Activated CD8-positive, alpha-beta memory T cell treated with anti-CD3 and anti-CD28 coated beads, Interleukin-2, amount 10 ng/mL, durations not matched to agents 7 days and 5 days (primary cell): ENCODE measurements at regions not wholly inside any gene's neighbourhood (a gene's known extent, or its start where the extent isn't known, plus 50 kb on each side); places are given as distances from the start of the nearest gene placed in this dataset.
"Not testable (repeated sequence)": the region's sequence is repeated elsewhere in the genome, so short reads cannot be mapped to it uniquely, and the experiment has no call there.

Source experiments
- ATAC-seq: fragments of 150-1000 bp; cut with Tn5 transposase; one replicate; pipeline ENCODE4 v1.10.0; 2021; ENCODE audit warnings: moderate library complexity
- CTCF ChIA-PET: fragments of 350-600 bp; sonication (Branson Sonifier 250); formaldehyde crosslinking; loops from one replicate; lab custom pipeline; 2021; ENCODE audit warnings: antibody characterized with exemption; lab: Charles Lee
- DNase-seq: peaks from one replicate; pipeline ENCODE4 v3.0.0-alpha.2; 2020
- H3K27ac Mint-ChIP-seq: one replicate; pipeline ENCODE4 v1.8.0; 2021; ENCODE audit warnings: mild to moderate bottlenecking, mixed read lengths
- H3K27me3 Mint-ChIP-seq: one replicate; pipeline ENCODE4 v1.8.0; 2021; ENCODE audit warnings: mixed read lengths
- H3K36me3 Mint-ChIP-seq: one replicate; pipeline ENCODE4 v1.8.0; 2021; ENCODE audit warnings: mild to moderate bottlenecking, mixed read lengths
- H3K4me1 Mint-ChIP-seq: one replicate; pipeline ENCODE4 v1.8.0; 2021; ENCODE audit warnings: mixed read lengths
- H3K4me3 Mint-ChIP-seq: one replicate; pipeline ENCODE4 v1.8.0; 2021; ENCODE audit warnings: mild to moderate bottlenecking, moderate library complexity, mixed read lengths
- H3K9me3 Mint-ChIP-seq: one replicate; pipeline ENCODE4 v1.8.0; 2022; ENCODE audit warnings: low read depth, mixed read lengths

DNA sequence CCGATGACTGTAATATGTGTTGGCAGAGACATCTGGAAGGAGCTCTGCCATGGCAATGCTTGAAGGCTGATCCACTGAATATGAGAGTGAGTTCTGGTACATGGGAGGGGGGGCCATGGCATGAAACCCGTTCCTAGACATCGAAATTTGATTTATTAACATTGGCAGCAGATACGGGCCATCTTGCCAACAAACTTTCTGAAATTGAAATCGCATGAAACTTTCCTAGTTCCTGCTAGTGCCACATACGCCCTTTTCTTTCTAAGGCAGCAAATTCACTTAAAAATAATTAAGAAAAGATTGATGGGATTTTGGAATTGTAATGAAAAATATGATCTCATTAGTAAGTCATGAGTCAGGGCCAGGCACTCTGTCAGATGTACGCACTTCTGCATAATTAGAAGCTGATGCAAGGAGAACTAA, 91.8 kb upstream of the KMT2C start:
- DNase-seq (no peak), ATAC-seq (no peak)
- Mint-ChIP-seq H3K9me3 (no peaks in the 10 kb centered on the region), H3K4me1 (no peaks in the 10 kb centered on the region), H3K27me3 (no peaks in the 10 kb centered on the region), H3K4me3 (no peak overlapping the region), H3K36me3 (no peaks in the 10 kb centered on the region), H3K27ac (no peak overlapping the region)
- CTCF ChIA-PET: no interaction called here

- no peaks in the 10 kb centered on the region for H3K27me3 Mint-ChIP-seq
- CTCF ChIA-PET: no interaction called here
- peaks cover 2% of the 10 kb centered on the region for H3K36me3 Mint-ChIP-seq
- no peak overlapping the region for H3K4me3 Mint-ChIP-seq
- no peaks in the 10 kb centered on the region for H3K4me1 Mint-ChIP-seq
- DNase-seq: no peak
- H3K27ac Mint-ChIP-seq: no peak overlapping the region
- ATAC-seq: no peak
- no peaks in the 10 kb centered on the region for H3K9me3 Mint-ChIP-seq
Measured at GRCh38 chr7:152523916-152524315, 88.1 kb upstream of the KMT2C start.

GRCh38 chr7:152522571-152523067, 86.8 kb upstream of the KMT2C start:
- no peaks in the 10 kb centered on the region for H3K27me3 Mint-ChIP-seq
- H3K4me3 Mint-ChIP-seq: no peak overlapping the region
- H3K36me3 Mint-ChIP-seq: peaks cover 2% of the 10 kb centered on the region
- H3K4me1 Mint-ChIP-seq: no peaks in the 10 kb centered on the region
- DNase-seq: no peak
- ATAC-seq: no peak
- H3K9me3 Mint-ChIP-seq: no peaks in the 10 kb centered on the region
- CTCF ChIA-PET: no interaction called here
- H3K27ac Mint-ChIP-seq: no peak overlapping the region

DNA sequence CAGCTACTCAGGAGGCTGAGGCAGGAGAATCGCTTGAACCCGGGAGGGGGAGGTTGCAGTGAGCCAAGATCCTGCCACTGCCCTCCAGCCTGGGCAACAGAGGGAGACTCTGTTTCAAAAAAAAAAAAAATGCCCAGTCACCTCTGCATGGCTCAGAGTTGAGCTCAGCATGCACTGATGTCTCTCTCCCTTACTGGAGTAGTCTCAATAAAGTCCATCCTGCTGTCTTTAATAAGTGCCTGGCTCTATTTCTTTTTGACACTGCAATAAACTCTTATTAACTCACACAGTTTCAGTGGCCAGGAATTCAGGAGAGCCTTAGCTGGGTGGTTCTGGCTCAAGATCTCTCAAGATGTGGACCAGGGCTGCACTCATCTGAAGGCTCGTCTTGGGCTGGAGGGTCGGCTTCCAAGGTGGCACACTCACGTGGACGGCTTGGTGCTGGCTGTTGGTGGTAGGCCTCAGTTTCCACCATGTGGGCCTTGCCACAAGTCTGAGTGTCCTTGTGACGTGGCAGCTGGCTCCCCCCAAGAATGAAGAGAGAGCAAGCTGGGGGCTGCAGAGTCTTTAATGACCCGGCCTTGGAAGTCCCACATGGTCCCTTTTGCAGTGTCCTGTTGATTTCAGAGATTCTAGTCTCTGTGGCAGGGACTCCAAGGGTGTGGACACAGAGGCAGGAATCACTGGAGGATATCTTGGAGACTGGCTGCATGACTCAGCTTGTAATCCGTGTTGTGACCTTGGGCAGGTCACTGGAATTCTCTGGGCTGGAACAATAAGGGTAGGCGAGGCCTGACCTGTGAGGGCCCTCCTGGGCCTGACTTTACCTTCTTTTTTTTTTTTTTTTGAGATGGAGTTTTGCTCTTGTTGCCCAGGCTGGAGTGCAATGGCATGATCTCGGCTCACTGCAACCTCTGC, 85.9 kb upstream of the KMT2C start:
- Mint-ChIP-seq H3K36me3 (peaks cover 2% of the 10 kb centered on the region), H3K4me3 (no peak overlapping the region), H3K27me3 (no peaks in the 10 kb centered on the region), H3K27ac (no peak overlapping the region), H3K4me1 (no peaks in the 10 kb centered on the region), H3K9me3 (no peaks in the 10 kb centered on the region)
- CTCF ChIA-PET: no interaction called here
- DNase-seq (no peak), ATAC-seq (no peak)

DNA sequence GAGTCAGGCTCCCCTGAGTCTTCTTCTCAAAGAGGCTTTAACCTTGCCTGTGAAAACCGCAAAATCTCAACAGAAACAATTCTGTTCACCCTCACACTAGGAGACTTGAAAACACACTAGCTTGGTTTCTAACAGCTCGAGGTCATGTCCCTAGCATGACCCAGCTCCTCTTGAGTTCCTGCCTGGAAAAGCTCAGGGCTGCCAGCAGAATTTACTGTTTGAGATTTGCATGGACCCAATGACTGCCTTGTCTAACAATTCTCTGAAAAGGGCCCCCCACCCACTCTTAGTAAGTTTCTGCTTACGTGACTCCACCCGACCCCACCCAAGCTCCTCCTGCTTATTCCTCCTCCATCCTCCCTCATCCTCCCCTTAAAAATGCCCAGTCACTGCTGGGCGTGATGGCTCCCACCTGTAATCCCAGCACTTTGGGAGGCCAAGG, 85.1 kb upstream of the KMT2C start:
- CTCF ChIA-PET: no interaction called here
- peaks cover 2% of the 10 kb centered on the region for H3K36me3 Mint-ChIP-seq

GRCh38 chr7:152519290-152519689, 83.5 kb upstream of the KMT2C start:
- no peak overlapping the region for H3K4me3 Mint-ChIP-seq
- ATAC-seq (no peak), DNase-seq (no peak)
- peaks cover 2% of the 10 kb centered on the region for H3K36me3 Mint-ChIP-seq
- CTCF ChIA-PET: no interaction called here
- no peaks in the 10 kb centered on the region for H3K9me3 Mint-ChIP-seq
- H3K4me1 Mint-ChIP-seq: no peaks in the 10 kb centered on the region
- no peak overlapping the region for H3K27ac Mint-ChIP-seq
- no peaks in the 10 kb centered on the region for H3K27me3 Mint-ChIP-seq

More for the DNA sequence above, 85.1 kb upstream of the KMT2C start:
- DNase-seq (no peak), ATAC-seq (no peak)
- no peaks in the 10 kb centered on the region for H3K27me3 Mint-ChIP-seq
- H3K27ac Mint-ChIP-seq: no peak overlapping the region
- no peaks in the 10 kb centered on the region for H3K9me3 Mint-ChIP-seq
- H3K4me1 Mint-ChIP-seq: no peaks in the 10 kb centered on the region
- H3K4me3 Mint-ChIP-seq: no peak overlapping the region

DNA sequence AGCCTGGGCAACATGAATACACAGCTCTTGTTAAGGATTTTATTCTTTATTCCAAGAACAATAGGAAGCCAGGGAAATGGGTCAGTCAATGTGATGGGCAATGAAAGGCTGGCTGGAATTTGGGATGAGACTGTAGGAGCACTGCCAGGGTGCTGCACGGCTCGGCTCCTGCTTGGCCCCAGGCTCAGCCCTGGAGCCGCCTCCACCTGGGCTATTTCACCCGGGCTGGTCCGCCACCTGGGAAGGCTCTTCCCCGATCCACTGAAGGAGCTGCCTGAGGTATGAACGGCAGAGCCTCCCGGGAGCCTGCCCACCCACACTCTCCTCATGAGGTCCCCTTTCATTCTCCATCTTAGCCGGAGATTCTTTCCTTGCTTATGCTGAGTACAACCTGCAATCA, 80.4 kb upstream of the KMT2C start:
- Mint-ChIP-seq H3K4me1 (peaks cover 7% of the 10 kb centered on the region), H3K4me3 (no peak overlapping the region), H3K27me3 (no peaks in the 10 kb centered on the region), H3K27ac (no peak overlapping the region), H3K36me3 (peaks cover 2% of the 10 kb centered on the region), H3K9me3 (no peaks in the 10 kb centered on the region)
- CTCF ChIA-PET: no interaction called here
- DNase-seq (no peak), ATAC-seq (no peak)

DNA sequence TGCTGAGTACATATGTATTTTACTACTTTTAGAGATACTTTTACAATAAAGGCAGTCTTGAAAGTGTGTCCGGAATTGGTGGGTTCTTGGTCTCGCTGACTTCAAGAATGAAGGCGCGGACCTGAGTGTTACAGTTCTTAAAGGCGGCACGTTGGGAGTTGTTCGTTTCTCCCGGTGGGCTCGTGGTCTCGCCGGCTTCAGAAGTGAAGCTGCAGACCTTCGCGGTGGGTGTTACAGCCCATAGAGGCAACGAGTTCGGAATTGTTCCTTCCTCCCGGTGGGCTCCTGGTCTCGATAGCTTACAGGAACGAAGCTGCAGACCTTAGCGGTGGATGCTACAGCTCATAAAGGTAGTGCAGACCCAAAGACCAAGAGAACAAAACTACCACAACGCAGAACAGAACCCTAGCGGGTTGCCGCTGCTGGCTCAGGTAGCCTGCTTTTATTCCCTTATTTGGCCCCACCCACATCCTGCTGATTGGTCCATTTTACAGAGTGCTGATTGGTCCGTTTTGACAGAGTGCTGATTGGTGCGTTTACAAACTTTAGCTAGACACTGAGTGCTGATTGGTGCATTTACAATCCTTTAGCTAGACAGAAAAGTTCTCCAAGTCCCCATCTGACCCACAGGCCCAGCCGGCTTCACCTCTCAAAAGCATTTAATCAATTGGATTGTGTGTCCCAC, 79.6 kb upstream of the KMT2C start:
- not testable (repeated sequence) for H3K27me3 Mint-ChIP-seq

GRCh38 chr7:152514771-152515105, 78.9 kb upstream of the KMT2C start:
- CTCF ChIA-PET: no interaction called here
- ATAC-seq: no peak

More for the DNA sequence above, 79.6 kb upstream of the KMT2C start:
- H3K36me3 Mint-ChIP-seq, H3K27ac Mint-ChIP-seq, H3K4me3 Mint-ChIP-seq, H3K9me3 Mint-ChIP-seq, H3K4me1 Mint-ChIP-seq, ATAC-seq, CTCF ChIA-PET, DNase-seq: not testable (repeated sequence)

GRCh38 chr7:152513861-152514770, 78.3 kb upstream of the KMT2C start:
- DNase-seq (no peak), ATAC-seq (no peak)
- Mint-ChIP-seq H3K36me3 (no peaks in the 10 kb centered on the region), H3K4me3 (no peak overlapping the region), H3K4me1 (peaks cover 7% of the 10 kb centered on the region), H3K27ac (no peak overlapping the region), H3K27me3 (no peaks in the 10 kb centered on the region), H3K9me3 (no peaks in the 10 kb centered on the region)
- CTCF ChIA-PET: interaction anchor here (0.7 kb wide), 1 partner anchor 263 kb away, joined by 5 read pairs; no protein-coding TSS in a partner anchor

More at GRCh38 chr7:152514771-152515105, 78.9 kb upstream of the KMT2C start:
- Mint-ChIP-seq H3K27me3 (no peaks in the 10 kb centered on the region), H3K36me3 (no peaks in the 10 kb centered on the region), H3K9me3 (no peaks in the 10 kb centered on the region), H3K4me3 (no peak overlapping the region), H3K27ac (no peak overlapping the region), H3K4me1 (peaks cover 7% of the 10 kb centered on the region)
- no peak for DNase-seq

GRCh38 chr7:152512706-152513105, 76.9 kb upstream of the KMT2C start:
- H3K4me3 Mint-ChIP-seq: peak overlapping the region; percentile 38
- no peaks in the 10 kb centered on the region for H3K9me3 Mint-ChIP-seq
- no peaks in the 10 kb centered on the region for H3K36me3 Mint-ChIP-seq
- no peak overlapping the region for H3K27ac Mint-ChIP-seq
- DNase-seq (no peak), ATAC-seq (no peak)
- H3K27me3 Mint-ChIP-seq: no peaks in the 10 kb centered on the region
- H3K4me1 Mint-ChIP-seq: peaks cover 7% of the 10 kb centered on the region
- CTCF ChIA-PET: no interaction called here

- ATAC-seq (no peak), DNase-seq (no peak)
- Mint-ChIP-seq H3K36me3 (no peaks in the 10 kb centered on the region), H3K9me3 (no peaks in the 10 kb centered on the region), H3K4me3 (no peak overlapping the region), H3K27me3 (no peaks in the 10 kb centered on the region), H3K27ac (no peak overlapping the region), H3K4me1 (peaks cover 7% of the 10 kb centered on the region)
- CTCF ChIA-PET: interaction anchor here (0.6 to 0.7 kb wide), 2 partner anchors 198 to 436 kb away, joined by 3 to 5 read pairs; no protein-coding TSS in a partner anchor
Measured at GRCh38 chr7:152511736-152512135, 75.9 kb upstream of the KMT2C start.

DNA sequence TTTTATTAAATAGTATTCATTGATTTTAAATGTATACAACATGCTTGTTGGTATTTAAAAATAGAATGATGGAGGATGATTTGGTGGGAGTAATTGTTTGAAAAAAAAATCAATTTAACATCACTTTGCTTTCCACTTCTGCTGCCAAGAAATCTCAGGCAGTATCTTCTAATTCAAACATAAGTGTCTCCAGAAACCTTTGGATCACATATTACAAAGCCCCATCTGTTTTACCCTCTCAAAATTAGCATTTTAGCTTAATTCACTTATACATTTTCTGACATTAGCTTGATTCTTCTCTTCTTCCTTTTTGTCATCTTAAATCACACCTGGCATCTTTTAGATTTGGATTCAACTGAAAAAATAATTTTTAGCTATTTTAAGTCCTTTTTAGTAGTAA, 72.9 kb upstream of the KMT2C start:
- no peaks in the 10 kb centered on the region for H3K27me3 Mint-ChIP-seq

More for the DNA sequence above, 72.9 kb upstream of the KMT2C start:
- Mint-ChIP-seq H3K27ac (no peak overlapping the region), H3K4me1 (peaks cover 7% of the 10 kb centered on the region), H3K4me3 (no peak overlapping the region), H3K36me3 (no peaks in the 10 kb centered on the region), H3K9me3 (no peaks in the 10 kb centered on the region)
- CTCF ChIA-PET: no interaction called here
- no peak for DNase-seq
- ATAC-seq: no peak
